Fibroblast of skin of back (primary cell): ENCODE measurements at regions not wholly inside any gene's neighbourhood (a gene's known extent, or its start where the extent isn't known, plus 50 kb on each side); places are given as distances from the start of the nearest gene placed in this dataset.

Experiments
- DNase-seq: peaks from one replicate; pipeline ENCODE4 v3.0.0-alpha.2; 2013

DNA sequence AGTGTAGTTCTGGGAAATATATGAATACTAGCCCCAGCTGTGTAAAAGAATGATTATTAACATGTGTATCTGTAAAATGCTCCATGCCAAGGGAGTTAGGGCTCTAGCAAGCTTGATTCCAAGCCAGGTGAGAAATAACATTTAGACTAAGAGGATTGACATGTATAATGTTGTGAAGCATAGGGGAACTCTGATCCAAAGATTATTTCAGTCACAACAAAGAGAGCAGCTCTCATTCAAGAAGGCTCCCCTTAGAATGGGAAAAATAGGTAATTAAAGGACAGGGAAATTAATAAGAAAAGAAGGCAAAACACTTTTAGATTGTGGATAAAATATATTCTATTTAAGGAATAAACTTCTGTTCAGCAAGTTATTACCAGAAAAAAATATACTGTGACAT is 347.3 kb upstream of the CDH7 start:
- no peak for DNase-seq

GRCh38 chr18:65399091-65399490 is 351.7 kb upstream of the CDH7 start:
- no peak for DNase-seq

- no peak for DNase-seq
Measured at GRCh38 chr18:65398347-65399075, 352.3 kb upstream of the CDH7 start.

DNA sequence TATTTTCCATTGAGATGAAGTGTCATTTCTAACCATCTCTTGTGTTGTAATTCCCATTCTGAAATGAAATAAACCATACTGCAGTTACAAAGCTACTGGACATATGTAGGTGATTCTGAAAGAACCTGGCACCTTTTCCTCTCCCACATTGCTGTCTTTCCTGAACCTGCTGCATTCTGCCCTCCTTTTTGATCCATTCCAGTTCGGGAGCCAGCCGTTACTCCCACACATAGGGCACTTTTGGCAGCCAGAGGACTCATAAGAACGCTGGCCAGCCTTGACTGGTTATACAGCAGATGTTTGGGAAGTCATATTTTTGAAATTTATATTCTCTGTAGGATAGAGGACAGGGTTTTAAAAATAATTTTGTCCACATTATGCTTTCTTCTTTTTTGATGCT is 369.8 kb upstream of the CDH7 start:
- DNase-seq = no peak

DNA sequence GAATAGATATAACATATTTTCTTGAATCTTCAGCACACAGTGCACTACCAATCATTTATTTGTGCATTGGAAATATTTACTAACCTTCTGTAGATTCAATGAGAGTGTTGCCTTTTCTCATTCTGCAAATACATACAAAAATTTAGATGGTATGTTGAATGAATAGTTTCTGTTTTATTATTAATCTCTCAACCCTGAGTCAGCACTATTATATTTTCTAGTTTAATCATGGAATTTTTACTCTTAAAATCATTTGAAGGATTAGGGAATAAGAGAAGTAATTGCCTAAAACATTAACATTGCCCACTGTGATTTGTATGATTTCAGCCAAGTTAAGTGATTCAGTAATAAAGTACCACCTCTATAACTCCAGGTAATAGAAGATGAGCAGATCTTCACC is 370.2 kb upstream of the CDH7 start:
- DNase-seq = no peak

DNA sequence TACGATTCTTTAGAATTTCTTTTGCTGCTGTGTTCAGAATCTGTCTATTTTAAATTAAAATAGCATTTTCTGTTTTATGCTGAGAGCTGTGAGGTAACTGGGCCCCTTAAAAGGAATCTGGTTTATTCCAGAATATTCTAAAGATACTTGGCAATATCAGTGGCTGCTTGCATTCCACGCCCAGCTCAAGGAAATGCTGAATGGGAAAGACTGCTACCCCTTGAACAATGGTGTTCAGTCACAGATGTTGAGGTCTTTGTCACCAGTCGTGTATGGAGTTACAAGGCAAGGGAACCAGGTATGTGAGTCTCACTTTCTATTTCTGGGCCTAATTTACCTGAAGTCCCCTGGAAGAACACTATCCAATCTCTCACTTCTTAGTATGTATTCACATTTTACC is 377.9 kb upstream of the CDH7 start:
- no peak for DNase-seq

DNA sequence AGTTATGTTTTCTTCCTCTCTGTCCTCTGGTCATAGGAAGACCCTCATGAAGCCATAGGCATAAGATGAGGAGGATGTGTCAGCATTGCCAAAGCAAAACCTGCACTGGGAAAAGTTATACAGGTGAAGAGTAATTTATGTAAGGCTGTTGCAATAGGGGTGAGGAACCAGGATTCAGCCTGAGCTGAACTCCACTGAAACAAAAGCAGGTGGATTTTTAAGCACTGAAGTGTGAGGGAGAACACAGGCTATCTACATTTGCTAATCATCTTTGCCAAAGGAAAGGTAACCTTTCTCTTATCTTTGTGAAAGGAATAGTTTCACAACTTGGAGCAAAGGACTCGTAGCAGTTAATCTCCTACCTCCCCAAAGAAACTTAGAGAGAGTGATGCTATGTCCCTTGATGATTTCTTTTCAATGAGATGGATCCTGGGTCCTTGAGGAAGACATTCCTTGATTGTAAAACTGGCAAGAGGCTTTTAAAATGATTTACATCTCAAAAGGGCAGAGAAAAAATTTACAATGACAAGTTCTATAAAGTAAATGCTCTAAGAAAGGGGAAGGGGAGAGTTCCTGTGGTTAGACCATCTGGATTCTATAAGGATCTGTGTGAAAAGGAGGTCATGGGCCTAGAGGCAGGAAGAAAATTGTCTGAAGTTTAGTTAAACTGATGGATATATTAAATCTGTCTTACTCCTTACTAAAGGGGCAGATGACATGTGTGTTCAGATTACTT is 385.4 kb upstream of the CDH7 start:
- DNase-seq = no peak

GRCh38 chr18:65363911-65364632 is 386.7 kb upstream of the CDH7 start:
- DNase-seq = no peak

DNA sequence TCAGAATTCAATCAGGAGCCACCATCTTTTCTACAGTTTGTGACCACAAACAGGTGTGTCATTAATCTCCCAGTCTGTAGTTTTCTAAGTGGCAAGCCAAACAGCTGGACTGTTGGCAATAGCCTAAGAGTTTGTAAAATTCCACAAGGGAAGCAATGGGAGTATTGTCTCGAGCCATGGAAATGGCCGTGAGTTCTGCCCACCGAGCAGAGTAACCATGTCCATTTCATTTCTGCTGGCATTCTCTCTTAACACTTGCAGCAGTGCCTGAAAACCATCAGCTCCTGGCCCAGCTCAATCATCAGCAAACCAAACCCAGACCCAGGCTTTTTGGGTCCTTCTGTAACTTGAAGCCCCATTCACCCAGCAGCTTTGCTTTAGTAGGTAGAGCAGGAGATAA is 387.8 kb upstream of the CDH7 start:
- DNase-seq = no peak

GRCh38 chr18:65359479-65359878 is 391.3 kb upstream of the CDH7 start:
- no peak for DNase-seq

- DNase-seq = no peak
Measured at GRCh38 chr18:65358306-65358705, 392.5 kb upstream of the CDH7 start.

DNA sequence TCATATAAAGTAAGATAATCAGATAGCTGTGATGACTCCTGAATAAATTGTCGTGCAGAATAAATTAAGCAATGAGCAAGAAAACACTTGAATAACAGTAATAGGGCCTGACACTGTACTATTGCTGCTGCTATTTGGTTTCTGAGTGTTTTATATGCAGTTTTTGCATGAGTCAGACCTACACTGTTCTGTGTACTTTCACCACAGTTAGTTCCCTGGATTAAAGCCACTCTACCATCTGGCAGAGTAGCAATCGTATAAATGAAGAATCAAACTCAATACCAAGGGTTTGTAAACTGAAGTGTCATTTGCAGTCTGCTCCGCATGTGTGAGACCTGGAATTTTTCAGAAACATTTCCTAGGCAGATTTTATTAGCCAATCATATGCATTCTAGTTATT is 398.6 kb upstream of the CDH7 start:
- no peak for DNase-seq

GRCh38 chr18:65349635-65350034 is 401.2 kb upstream of the CDH7 start:
- DNase-seq = no peak

DNA sequence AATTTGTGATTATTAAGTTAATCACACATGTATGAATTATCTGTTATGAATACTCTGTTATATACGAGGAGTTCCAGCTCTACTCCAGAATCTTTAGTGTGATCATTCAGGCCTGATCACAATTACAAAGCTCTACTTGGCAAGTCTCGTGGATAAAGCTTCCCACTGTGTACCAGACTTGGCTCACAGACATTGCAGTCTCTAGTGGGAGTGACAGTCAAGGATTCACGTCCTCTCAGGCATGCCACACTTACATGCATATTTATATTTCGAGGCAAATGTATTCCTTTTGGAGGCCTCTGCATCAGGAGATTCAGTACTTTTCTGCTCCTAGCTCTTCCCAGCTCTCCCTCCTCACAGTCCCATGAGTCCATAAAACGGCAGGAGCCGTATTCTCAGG is 403.4 kb upstream of the CDH7 start:
- no peak for DNase-seq

GRCh38 chr18:65346086-65346485 is 404.7 kb upstream of the CDH7 start:
- DNase-seq = no peak

- DNase-seq = no peak
Measured at GRCh38 chr18:65343571-65343970, 407.2 kb upstream of the CDH7 start.

GRCh38 chr18:65336411-65336810 is 414.4 kb upstream of the CDH7 start:
- DNase-seq = no peak

DNA sequence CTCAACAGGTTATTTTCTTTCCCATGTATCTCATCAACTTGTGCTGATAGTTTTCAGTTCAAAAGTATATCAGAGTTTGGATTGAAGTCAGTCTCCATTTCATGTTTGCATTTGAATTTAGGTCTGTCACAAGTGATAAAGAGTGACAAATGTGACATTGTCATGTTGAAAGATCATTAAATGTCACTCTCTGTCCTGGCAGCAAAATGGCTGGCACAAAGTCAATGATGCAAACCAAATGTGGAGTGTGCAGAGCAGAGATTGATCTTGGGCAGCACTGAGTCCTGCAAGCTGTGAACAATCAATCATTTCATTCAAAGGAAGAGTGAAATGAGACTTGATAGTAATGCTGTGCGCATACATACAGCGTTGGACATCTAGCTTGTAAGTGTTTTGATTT is 421.8 kb upstream of the CDH7 start:
- no peak for DNase-seq

DNA sequence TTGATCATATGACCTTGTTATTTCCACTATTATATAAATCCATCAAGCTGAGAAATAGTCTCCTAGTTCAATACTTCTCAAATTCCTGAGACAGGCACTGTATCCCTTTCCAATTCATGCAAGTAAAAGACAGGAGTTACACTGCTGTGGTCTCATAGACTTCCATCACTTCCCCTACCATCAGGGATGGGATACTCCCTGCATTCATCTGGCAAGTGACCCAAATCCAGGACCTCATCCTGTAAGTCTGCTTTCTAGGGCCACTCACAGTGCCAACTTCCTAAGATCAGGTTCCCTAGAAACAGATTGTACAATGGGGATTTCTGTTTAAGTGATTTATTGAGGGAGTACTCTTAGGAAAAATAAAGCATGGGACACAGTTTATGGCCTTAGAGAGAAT is 424.0 kb upstream of the CDH7 start:
- DNase-seq = no peak

GRCh38 chr18:65322895-65323294 is 427.9 kb upstream of the CDH7 start:
- DNase-seq = no peak

DNA sequence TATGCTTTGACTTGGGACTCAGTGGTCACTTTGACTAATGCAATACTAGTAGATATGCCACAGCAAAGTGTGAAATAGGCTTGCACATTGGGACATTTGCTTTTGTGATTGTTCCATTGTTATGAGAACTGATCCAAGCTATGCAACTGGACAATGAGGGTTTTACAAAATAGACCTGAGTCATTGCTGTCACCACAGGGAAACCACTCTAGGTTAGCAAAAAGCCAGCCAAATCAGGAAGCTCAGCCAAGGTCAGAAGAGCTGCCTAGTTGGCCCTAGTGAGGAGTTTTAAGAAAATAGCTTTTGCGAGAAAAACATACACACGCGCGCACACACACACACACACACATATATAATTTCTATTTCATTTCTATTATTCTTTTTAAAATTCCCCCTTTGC is 452.4 kb upstream of the CDH7 start:
- no peak for DNase-seq

DNA sequence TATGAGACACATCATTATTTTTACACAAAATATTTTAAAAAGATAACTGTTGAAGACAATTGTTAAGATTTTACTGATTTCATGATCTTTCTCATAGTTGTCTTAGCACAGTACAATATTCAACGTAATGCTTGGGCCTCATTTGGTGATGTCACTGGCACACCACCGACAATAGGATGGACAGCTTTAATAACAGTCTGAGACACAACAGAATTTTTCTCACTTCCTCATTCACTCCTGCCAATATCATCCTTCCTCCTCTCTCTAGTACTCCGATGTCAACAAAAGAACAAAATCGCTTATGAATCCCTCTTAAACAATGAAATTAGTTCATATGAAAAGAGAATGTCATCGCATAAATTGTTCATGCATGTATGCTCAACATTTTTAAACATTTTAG is 461.9 kb upstream of the CDH7 start:
- no peak for DNase-seq

- DNase-seq = no peak
Measured at GRCh38 chr18:65287652-65288051, 463.2 kb upstream of the CDH7 start.

- DNase-seq = no peak
Measured at GRCh38 chr18:65282096-65282495, 468.7 kb upstream of the CDH7 start.
